NB4 (cell line): ENCODE measurements at regions not wholly inside any gene's neighbourhood (a gene's known extent, or its start where the extent isn't known, plus 50 kb on each side); places are given as distances from the start of the nearest gene placed in this dataset.

Experiments
- POLR2A ChIP-seq: IDR thresholded peaks from 2 replicates; pipeline ENCODE4 v1.6.1; 2011; ENCODE audit warnings: mild to moderate bottlenecking; ENCODE audit not compliant: insufficient read length; ENCODE audit errors: extremely low read depth
- TF ChIP-seq, protein P1 (sequence below): IDR thresholded peaks from one replicate; pipeline ENCODE4 v1.5.1; 2012; ENCODE audit warnings: low read depth, low read length
- TF ChIP-seq, protein P2 (sequence below): IDR thresholded peaks from 2 replicates; pipeline ENCODE4 v1.6.1; 2011; ENCODE audit warnings: low read depth, low read length

DNA sequence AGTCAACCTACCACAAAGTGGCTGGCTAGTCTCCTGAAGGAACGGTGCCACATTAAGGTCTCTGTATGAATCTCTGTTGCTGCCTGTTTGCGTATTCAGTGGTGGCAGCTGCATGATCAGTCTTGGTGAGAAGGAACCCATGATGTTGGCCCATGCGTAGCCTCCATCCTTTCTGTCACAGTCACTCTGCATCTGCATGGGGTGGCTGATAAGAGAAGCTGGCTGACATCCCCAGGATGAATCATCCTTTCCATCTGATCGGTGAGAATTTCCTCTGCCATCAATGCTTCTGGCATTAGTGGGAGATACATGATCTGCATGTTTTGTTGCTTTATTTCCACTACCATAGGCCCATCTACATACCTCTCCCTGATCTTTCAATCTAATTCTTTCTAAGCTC is 199.0 kb upstream of the NECTIN1 start:
- TF ChIP-seq, protein P1, sequence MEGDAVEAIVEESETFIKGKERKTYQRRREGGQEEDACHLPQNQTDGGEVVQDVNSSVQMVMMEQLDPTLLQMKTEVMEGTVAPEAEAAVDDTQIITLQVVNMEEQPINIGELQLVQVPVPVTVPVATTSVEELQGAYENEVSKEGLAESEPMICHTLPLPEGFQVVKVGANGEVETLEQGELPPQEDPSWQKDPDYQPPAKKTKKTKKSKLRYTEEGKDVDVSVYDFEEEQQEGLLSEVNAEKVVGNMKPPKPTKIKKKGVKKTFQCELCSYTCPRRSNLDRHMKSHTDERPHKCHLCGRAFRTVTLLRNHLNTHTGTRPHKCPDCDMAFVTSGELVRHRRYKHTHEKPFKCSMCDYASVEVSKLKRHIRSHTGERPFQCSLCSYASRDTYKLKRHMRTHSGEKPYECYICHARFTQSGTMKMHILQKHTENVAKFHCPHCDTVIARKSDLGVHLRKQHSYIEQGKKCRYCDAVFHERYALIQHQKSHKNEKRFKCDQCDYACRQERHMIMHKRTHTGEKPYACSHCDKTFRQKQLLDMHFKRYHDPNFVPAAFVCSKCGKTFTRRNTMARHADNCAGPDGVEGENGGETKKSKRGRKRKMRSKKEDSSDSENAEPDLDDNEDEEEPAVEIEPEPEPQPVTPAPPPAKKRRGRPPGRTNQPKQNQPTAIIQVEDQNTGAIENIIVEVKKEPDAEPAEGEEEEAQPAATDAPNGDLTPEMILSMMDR = no peak
- no peak for TF ChIP-seq POLR2A
- TF ChIP-seq, protein P2, sequence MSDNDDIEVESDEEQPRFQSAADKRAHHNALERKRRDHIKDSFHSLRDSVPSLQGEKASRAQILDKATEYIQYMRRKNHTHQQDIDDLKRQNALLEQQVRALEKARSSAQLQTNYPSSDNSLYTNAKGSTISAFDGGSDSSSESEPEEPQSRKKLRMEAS = no peak
